GM12873 (cell line): ENCODE measurements at regions not wholly inside any gene's neighbourhood (a gene's known extent, or its start where the extent isn't known, plus 50 kb on each side); places are given as distances from the start of the nearest gene placed in this dataset.

ENCODE experiments used
- CTCF ChIP-seq: IDR thresholded peaks from 2 replicates; pipeline ENCODE4 v1.5.1; 2012; ENCODE audit warnings: low read depth, mild to moderate bottlenecking, moderate library complexity, low read length, control low read depth; ENCODE audit not compliant: insufficient read depth; ENCODE audit errors: missing control alignments

- TF ChIP-seq CTCF: no peak
Measured at GRCh38 chr16:17899141-17899540, 428.4 kb upstream of the XYLT1 start.

GRCh38 chr16:17887963-17888362 lies 417.2 kb upstream of the XYLT1 start:
- no peak for TF ChIP-seq CTCF

DNA sequence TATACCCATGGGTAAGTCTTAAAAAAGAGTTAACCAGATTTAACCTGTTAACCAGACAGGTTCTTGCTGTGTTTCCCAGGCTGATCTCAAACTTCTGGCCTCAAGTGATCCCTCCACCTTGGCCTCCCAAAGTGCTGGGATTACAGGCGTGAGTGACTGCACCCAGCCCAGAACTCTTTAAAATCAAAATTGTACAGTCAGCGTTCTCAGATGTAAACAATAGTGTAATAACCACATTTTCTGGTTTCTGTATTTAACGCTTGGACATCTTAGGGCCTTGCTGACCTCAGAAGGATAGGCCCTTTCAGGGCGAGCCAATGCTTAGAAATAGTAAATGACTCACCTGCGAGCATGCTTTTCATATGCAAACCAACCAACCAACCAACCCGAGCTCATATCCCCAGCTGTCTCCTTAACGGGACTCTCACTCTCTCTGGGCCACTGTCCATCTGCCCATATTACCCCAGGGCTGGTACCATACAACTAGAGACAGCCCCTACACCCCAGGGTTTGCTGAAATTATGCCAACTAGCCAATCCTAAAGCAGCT lies 415.0 kb upstream of the XYLT1 start:
- TF ChIP-seq CTCF: no peak

- TF ChIP-seq CTCF: no peak
Measured at GRCh38 chr16:17877821-17878360, 407.1 kb upstream of the XYLT1 start.

- TF ChIP-seq CTCF: no peak
Measured at GRCh38 chr16:17866996-17867395, 396.2 kb upstream of the XYLT1 start.

DNA sequence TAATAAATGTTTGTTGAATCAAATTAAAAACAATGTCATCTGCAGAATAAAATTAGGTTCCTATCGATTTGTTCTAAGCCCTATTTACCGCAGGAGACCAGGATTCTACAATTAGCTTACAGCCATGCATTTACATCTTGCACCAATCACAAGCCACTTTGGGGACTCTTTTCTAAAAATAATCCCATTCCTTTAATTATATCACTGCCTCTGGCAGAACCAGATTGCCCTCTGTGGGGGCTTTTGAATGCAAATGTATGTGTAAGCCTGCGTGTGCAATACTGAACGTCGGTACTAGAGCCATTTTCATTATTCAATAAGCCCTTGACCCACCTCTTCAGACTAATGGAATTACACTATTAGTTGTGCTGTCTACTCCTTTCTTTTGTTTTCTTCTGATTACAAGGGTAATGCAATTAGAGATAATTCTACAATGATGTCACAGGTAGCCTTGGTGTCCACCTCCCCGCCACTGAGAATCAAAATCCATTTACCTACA lies 391.3 kb upstream of the XYLT1 start:
- TF ChIP-seq CTCF: no peak

DNA sequence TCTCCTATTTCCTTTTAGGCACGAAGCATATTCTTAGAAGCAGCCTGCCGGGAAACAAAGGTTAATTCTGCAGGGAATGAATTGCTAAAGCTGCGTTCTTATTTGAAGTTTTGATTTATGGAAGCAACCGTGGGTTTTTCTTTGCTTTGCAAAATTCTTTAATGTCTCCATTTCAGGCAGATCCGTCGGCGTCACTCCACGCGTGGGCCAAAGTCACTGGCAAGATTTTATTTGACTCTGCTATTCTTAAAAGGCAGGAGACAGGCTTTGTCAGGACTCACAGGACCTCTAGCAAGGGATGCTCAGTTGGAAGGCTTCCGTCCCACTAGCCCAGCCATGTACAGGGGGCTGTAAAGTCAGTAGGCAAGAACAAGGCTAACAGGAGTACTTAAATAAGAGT lies 387.3 kb upstream of the XYLT1 start:
- TF ChIP-seq CTCF: no peak
